WTC11 (cell line): ENCODE measurements at regions not wholly inside any gene's neighbourhood (a gene's known extent, or its start where the extent isn't known, plus 50 kb on each side); places are given as distances from the start of the nearest gene placed in this dataset.

Experiments used
- ATAC-seq: fragments of 200-7000 bp; cut with Tn5 transposase; 2 replicates; pipeline ENCODE4 v1.10.0; 2021; ENCODE audit warnings: mild to moderate bottlenecking, moderate library complexity
- CTCF ChIA-PET: fragments of 300-600 bp; sonication (Branson Sonifier 250); formaldehyde crosslinking; loops from one replicate; lab custom pipeline; 2021; ENCODE audit warnings: antibody characterized with exemption; lab: Charles Lee
- POLR2A ChIA-PET: fragments of 350-600 bp; sonication (Branson Sonifier 250); formaldehyde crosslinking; loops from one replicate; lab custom pipeline; 2021; ENCODE audit warnings: antibody characterized with exemption; lab: Charles Lee
- DNase-seq: peaks from one replicate; pipeline ENCODE4 v3.0.0; 2021; ENCODE audit warnings: low spot score
- H3K27ac Mint-ChIP-seq: 2 replicates; pipeline ENCODE4 v1.8.0; 2021; ENCODE audit warnings: mixed read lengths
- H3K27me3 Mint-ChIP-seq: 2 replicates; pipeline ENCODE4 v1.8.0; 2021; ENCODE audit warnings: low read depth, mild to moderate bottlenecking, moderate library complexity, mixed read lengths
- H3K36me3 Mint-ChIP-seq: 2 replicates; pipeline ENCODE4 v1.8.0; 2021; ENCODE audit warnings: mixed read lengths
- H3K4me1 Mint-ChIP-seq: 2 replicates; pipeline ENCODE4 v1.8.0; 2022; ENCODE audit warnings: mixed read lengths
- H3K4me3 Mint-ChIP-seq: 2 replicates; pipeline ENCODE4 v1.8.0; 2021; ENCODE audit warnings: mild to moderate bottlenecking, moderate library complexity, mixed read lengths
- H3K9me3 Mint-ChIP-seq: 2 replicates; pipeline ENCODE4 v1.8.0; 2021; ENCODE audit warnings: mixed read lengths
- ESRRA ChIP-seq: sonication (generic); formaldehyde crosslinking; IDR thresholded peaks from 2 replicates; pipeline ENCODE4 v1.8.1; 2022; ENCODE audit warnings: mild to moderate bottlenecking, missing genetic modification reagents, borderline replicate concordance
- FOXJ3 ChIP-seq: sonication (generic); formaldehyde crosslinking; IDR thresholded peaks from 2 replicates; pipeline ENCODE4 v1.9.0; 2021; ENCODE audit warnings: missing genetic modification reagents, mild to moderate bottlenecking, borderline replicate concordance
- NR1H2 ChIP-seq: sonication (generic); formaldehyde crosslinking; IDR thresholded peaks from 2 replicates; pipeline ENCODE4 v1.9.0; 2021; ENCODE audit warnings: mild to moderate bottlenecking, moderate library complexity, missing genetic modification reagents
- ZNF121 ChIP-seq: sonication (generic); formaldehyde crosslinking; IDR thresholded peaks from 2 replicates; pipeline ENCODE4 v1.8.0; 2023; ENCODE audit warnings: missing genetic modification reagents
- TF ChIP-seq, protein P1 (sequence below): fragments of 250-450 bp; sonication (Bioruptor Pico); IDR thresholded peaks from 2 replicates; pipeline ENCODE4 v1.9.0; 2021; ENCODE audit warnings: mild to moderate bottlenecking, borderline replicate concordance
- TF ChIP-seq, protein P2 (sequence below): sonication (generic); formaldehyde crosslinking; IDR thresholded peaks from 2 replicates; pipeline ENCODE4 v1.8.0; 2022; ENCODE audit warnings: missing genetic modification reagents
- TF ChIP-seq, protein P3 (sequence below): sonication (generic); formaldehyde crosslinking; IDR thresholded peaks from 2 replicates; pipeline ENCODE4 v1.8.0; 2022; ENCODE audit warnings: mild to moderate bottlenecking, missing genetic modification reagents
- TF ChIP-seq, protein P4 (sequence below): sonication (generic); formaldehyde crosslinking; IDR thresholded peaks from 2 replicates; pipeline ENCODE4 v1.8.1; 2022; ENCODE audit warnings: missing genetic modification reagents, borderline replicate concordance
- TF ChIP-seq, protein P5 (sequence below): sonication (generic); formaldehyde crosslinking; conservative IDR thresholded peaks from 2 replicates; pipeline ENCODE4 v1.8.1; 2022; ENCODE audit warnings: mild to moderate bottlenecking, missing genetic modification reagents
- TF ChIP-seq, protein P6 (sequence below): sonication (generic); formaldehyde crosslinking; IDR thresholded peaks from 2 replicates; pipeline ENCODE4 v1.8.1; 2023; ENCODE audit warnings: mild to moderate bottlenecking, missing genetic modification reagents
- TF ChIP-seq, protein P7 (sequence below): fragments of 250-450 bp; sonication (Bioruptor Pico); IDR thresholded peaks from 2 replicates; pipeline ENCODE4 v1.9.0; 2021; ENCODE audit warnings: moderate library complexity, mild to moderate bottlenecking, inconsistent platforms, borderline replicate concordance
- TF ChIP-seq, protein P8 (sequence below): sonication (generic); formaldehyde crosslinking; IDR thresholded peaks from 2 replicates; pipeline ENCODE4 v1.8.1; 2023; ENCODE audit warnings: mild to moderate bottlenecking, missing genetic modification reagents, moderate library complexity
- TF ChIP-seq, protein P9 (sequence below): sonication (generic); formaldehyde crosslinking; IDR thresholded peaks from 2 replicates; pipeline ENCODE4 v1.8.1; 2023; ENCODE audit warnings: mild to moderate bottlenecking, missing genetic modification reagents, moderate library complexity

DNA sequence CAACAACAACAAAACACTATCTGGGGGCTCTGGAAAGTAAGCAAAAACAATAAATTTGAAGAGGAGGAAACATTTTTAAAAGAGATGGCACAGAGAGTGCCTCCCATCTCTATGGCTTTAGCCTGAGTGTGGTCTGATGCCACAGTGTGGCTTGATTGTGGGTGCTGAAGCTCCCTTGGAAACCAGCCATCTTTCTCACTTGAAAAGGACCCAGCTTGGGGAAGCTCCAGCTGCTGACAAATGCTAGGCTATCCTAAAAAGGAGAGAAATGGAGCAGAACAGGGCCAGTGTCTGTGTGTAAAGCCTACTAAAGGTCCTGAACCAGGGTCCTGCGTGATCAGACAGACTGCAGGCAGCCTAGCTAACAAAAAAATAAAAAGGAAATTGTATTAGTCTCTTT, 642.0 kb upstream of the PTBP2 start (continued):
- TF ChIP-seq, protein P1, sequence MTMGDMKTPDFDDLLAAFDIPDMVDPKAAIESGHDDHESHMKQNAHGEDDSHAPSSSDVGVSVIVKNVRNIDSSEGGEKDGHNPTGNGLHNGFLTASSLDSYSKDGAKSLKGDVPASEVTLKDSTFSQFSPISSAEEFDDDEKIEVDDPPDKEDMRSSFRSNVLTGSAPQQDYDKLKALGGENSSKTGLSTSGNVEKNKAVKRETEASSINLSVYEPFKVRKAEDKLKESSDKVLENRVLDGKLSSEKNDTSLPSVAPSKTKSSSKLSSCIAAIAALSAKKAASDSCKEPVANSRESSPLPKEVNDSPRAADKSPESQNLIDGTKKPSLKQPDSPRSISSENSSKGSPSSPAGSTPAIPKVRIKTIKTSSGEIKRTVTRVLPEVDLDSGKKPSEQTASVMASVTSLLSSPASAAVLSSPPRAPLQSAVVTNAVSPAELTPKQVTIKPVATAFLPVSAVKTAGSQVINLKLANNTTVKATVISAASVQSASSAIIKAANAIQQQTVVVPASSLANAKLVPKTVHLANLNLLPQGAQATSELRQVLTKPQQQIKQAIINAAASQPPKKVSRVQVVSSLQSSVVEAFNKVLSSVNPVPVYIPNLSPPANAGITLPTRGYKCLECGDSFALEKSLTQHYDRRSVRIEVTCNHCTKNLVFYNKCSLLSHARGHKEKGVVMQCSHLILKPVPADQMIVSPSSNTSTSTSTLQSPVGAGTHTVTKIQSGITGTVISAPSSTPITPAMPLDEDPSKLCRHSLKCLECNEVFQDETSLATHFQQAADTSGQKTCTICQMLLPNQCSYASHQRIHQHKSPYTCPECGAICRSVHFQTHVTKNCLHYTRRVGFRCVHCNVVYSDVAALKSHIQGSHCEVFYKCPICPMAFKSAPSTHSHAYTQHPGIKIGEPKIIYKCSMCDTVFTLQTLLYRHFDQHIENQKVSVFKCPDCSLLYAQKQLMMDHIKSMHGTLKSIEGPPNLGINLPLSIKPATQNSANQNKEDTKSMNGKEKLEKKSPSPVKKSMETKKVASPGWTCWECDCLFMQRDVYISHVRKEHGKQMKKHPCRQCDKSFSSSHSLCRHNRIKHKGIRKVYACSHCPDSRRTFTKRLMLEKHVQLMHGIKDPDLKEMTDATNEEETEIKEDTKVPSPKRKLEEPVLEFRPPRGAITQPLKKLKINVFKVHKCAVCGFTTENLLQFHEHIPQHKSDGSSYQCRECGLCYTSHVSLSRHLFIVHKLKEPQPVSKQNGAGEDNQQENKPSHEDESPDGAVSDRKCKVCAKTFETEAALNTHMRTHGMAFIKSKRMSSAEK: no peak
- TF ChIP-seq, protein P2, sequence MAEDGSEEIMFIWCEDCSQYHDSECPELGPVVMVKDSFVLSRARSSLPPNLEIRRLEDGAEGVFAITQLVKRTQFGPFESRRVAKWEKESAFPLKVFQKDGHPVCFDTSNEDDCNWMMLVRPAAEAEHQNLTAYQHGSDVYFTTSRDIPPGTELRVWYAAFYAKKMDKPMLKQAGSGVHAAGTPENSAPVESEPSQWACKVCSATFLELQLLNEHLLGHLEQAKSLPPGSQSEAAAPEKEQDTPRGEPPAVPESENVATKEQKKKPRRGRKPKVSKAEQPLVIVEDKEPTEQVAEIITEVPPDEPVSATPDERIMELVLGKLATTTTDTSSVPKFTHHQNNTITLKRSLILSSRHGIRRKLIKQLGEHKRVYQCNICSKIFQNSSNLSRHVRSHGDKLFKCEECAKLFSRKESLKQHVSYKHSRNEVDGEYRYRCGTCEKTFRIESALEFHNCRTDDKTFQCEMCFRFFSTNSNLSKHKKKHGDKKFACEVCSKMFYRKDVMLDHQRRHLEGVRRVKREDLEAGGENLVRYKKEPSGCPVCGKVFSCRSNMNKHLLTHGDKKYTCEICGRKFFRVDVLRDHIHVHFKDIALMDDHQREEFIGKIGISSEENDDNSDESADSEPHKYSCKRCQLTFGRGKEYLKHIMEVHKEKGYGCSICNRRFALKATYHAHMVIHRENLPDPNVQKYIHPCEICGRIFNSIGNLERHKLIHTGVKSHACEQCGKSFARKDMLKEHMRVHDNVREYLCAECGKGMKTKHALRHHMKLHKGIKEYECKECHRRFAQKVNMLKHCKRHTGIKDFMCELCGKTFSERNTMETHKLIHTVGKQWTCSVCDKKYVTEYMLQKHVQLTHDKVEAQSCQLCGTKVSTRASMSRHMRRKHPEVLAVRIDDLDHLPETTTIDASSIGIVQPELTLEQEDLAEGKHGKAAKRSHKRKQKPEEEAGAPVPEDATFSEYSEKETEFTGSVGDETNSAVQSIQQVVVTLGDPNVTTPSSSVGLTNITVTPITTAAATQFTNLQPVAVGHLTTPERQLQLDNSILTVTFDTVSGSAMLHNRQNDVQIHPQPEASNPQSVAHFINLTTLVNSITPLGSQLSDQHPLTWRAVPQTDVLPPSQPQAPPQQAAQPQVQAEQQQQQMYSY: no peak
- no peak for TF ChIP-seq ESRRA (CRISPR knock-in tag)

DNA sequence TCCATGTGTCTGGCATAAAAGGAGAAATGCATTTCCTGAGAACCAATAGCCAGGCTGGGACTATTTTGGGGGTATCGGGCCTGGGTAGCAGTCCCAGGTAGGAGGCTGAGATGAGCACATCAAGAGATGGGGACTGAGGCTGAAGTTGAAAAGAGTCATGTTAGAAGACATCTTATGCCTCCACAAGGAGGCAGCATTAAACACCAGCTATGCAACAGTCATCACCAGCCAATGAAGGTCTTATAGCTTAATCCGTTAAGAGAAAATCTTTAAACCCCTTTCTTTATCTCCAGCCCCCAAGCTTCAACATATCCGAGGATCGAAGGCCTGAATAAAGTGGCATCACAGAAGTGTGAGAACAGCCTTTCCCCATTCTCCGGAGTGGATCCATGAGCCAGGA, 640.7 kb upstream of the PTBP2 start:
- ATAC-seq (peak; percentile 80), DNase-seq (no peak)
- peaks cover 8% of the 10 kb centered on the region for H3K36me3 Mint-ChIP-seq
- H3K4me1 Mint-ChIP-seq: peaks cover 6% of the 10 kb centered on the region; the same call in 1 of the 2 replicates
- H3K27ac Mint-ChIP-seq: no peak overlapping the region
- ChIA-PET CTCF (interaction anchor here (0.6 to 1.0 kb wide), 3 partner anchors 41 to 794 kb away, joined by 3 to 4 read pairs (median 3); no protein-coding TSS in a partner anchor), POLR2A (no interaction called here)
- peaks cover 16% of the 10 kb centered on the region for H3K9me3 Mint-ChIP-seq
- no peaks in the 10 kb centered on the region for H3K27me3 Mint-ChIP-seq
- TF ChIP-seq, protein P3, sequence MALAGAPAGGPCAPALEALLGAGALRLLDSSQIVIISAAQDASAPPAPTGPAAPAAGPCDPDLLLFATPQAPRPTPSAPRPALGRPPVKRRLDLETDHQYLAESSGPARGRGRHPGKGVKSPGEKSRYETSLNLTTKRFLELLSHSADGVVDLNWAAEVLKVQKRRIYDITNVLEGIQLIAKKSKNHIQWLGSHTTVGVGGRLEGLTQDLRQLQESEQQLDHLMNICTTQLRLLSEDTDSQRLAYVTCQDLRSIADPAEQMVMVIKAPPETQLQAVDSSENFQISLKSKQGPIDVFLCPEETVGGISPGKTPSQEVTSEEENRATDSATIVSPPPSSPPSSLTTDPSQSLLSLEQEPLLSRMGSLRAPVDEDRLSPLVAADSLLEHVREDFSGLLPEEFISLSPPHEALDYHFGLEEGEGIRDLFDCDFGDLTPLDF (CRISPR knock-in tag): no peak
- TF ChIP-seq ZNF121 (CRISPR knock-in tag) (no peak), NR1H2 (CRISPR knock-in tag) (no peak), FOXJ3 (CRISPR knock-in tag) (no peak)
- TF ChIP-seq, protein P4, sequence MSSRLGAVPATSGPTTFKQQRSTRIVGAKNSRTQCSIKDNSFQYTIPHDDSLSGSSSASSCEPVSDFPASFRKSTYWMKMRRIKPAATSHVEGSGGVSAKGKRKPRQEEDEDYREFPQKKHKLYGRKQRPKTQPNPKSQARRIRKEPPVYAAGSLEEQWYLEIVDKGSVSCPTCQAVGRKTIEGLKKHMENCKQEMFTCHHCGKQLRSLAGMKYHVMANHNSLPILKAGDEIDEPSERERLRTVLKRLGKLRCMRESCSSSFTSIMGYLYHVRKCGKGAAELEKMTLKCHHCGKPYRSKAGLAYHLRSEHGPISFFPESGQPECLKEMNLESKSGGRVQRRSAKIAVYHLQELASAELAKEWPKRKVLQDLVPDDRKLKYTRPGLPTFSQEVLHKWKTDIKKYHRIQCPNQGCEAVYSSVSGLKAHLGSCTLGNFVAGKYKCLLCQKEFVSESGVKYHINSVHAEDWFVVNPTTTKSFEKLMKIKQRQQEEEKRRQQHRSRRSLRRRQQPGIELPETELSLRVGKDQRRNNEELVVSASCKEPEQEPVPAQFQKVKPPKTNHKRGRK: no peak
- TF ChIP-seq, protein P5, sequence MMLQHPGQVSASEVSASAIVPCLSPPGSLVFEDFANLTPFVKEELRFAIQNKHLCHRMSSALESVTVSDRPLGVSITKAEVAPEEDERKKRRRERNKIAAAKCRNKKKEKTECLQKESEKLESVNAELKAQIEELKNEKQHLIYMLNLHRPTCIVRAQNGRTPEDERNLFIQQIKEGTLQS (CRISPR knock-in tag): no peak
- TF ChIP-seq, protein P2: no peak
- TF ChIP-seq, protein P6, sequence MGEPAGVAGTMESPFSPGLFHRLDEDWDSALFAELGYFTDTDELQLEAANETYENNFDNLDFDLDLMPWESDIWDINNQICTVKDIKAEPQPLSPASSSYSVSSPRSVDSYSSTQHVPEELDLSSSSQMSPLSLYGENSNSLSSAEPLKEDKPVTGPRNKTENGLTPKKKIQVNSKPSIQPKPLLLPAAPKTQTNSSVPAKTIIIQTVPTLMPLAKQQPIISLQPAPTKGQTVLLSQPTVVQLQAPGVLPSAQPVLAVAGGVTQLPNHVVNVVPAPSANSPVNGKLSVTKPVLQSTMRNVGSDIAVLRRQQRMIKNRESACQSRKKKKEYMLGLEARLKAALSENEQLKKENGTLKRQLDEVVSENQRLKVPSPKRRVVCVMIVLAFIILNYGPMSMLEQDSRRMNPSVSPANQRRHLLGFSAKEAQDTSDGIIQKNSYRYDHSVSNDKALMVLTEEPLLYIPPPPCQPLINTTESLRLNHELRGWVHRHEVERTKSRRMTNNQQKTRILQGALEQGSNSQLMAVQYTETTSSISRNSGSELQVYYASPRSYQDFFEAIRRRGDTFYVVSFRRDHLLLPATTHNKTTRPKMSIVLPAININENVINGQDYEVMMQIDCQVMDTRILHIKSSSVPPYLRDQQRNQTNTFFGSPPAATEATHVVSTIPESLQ: no peak
- TF ChIP-seq, protein P7, sequence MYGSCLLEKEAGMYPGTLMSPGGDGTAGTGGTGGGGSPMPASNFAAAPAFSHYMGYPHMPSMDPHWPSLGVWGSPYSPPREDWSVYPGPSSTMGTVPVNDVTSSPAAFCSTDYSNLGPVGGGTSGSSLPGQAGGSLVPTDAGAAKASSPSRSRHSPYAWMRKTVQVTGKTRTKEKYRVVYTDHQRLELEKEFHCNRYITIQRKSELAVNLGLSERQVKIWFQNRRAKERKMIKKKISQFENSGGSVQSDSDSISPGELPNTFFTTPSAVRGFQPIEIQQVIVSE (CRISPR knock-in tag): no peak
- TF ChIP-seq, protein P8, sequence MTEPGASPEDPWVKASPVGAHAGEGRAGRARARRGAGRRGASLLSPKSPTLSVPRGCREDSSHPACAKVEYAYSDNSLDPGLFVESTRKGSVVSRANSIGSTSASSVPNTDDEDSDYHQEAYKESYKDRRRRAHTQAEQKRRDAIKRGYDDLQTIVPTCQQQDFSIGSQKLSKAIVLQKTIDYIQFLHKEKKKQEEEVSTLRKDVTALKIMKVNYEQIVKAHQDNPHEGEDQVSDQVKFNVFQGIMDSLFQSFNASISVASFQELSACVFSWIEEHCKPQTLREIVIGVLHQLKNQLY (CRISPR knock-in tag): no peak
- TF ChIP-seq, protein P9, sequence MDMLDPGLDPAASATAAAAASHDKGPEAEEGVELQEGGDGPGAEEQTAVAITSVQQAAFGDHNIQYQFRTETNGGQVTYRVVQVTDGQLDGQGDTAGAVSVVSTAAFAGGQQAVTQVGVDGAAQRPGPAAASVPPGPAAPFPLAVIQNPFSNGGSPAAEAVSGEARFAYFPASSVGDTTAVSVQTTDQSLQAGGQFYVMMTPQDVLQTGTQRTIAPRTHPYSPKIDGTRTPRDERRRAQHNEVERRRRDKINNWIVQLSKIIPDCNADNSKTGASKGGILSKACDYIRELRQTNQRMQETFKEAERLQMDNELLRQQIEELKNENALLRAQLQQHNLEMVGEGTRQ (CRISPR knock-in tag): no peak
- no peak overlapping the region for H3K4me3 Mint-ChIP-seq
